H1 (cell line): ENCODE measurements at regions not wholly inside any gene's neighbourhood (a gene's known extent, or its start where the extent isn't known, plus 50 kb on each side); places are given as distances from the start of the nearest gene placed in this dataset.

Experiments used
- CTCF ChIA-PET: fragments of 300-600 bp; sonication (Branson Sonifier 250); formaldehyde crosslinking; loops from one replicate; lab custom pipeline; 2021; ENCODE audit not compliant: partially characterized antibody; lab: Charles Lee
- POLR2A ChIA-PET: fragments of 300-600 bp; sonication (Branson Sonifier 250); formaldehyde crosslinking; loops from one replicate; lab custom pipeline; 2021; ENCODE audit warnings: inconsistent platforms; ENCODE audit not compliant: partially characterized antibody; lab: Charles Lee
- DNase-seq, 2 experiments: peaks; one replicate each; pipeline versions ENCODE4 v3.0.0 to v3.0.0-alpha.2; 2010 to 2022; ENCODE audit warnings: low spot score in 2 of 2, low read depth in 1 of 2, mixed read lengths in 1 of 2
- FAIRE-seq: peaks from 2 replicates; lab custom pipeline; 2011; peaks lifted over from hg19 to GRCh38; lab: Jason Lieb, UNC
- H2AFZ ChIP-seq: 2 replicates; pipeline ENCODE4 v1.8.1; 2012; ENCODE audit warnings: low read length, inconsistent platforms
- H2AK5ac ChIP-seq: 2 replicates; pipeline ENCODE4 v1.6.1; 2013; ENCODE audit warnings: low read depth, low read length
- H2BK120ac ChIP-seq: replicated peaks from 2 replicates; pipeline ENCODE3; 2013; ENCODE audit warnings: low read depth, low read length, inconsistent platforms
- H2BK12ac ChIP-seq: 2 replicates; pipeline ENCODE4 v1.6.1; 2013; ENCODE audit warnings: low read depth, low read length
- H2BK15ac ChIP-seq: 2 replicates; pipeline ENCODE4 v1.6.1; 2013; ENCODE audit warnings: low read length
- H2BK20ac ChIP-seq: 2 replicates; pipeline ENCODE4 v1.6.1; 2013; ENCODE audit warnings: low read length
- H2BK5ac ChIP-seq: 2 replicates; pipeline ENCODE4 v1.6.1; 2013; ENCODE audit warnings: low read depth, low read length
- H3K14ac ChIP-seq: 2 replicates; pipeline ENCODE4 v1.6.1; 2013; ENCODE audit warnings: inconsistent platforms; ENCODE audit not compliant: insufficient read length
- H3K18ac ChIP-seq: 2 replicates; pipeline ENCODE4 v1.6.1; 2013; ENCODE audit warnings: low read length; ENCODE audit errors: extremely low read depth
- H3K23ac ChIP-seq: 2 replicates; pipeline ENCODE4 v1.6.1; 2013; ENCODE audit warnings: inconsistent platforms; ENCODE audit not compliant: insufficient read length
- H3K23me2 ChIP-seq: 2 replicates; pipeline ENCODE4 v1.6.1; 2013; ENCODE audit warnings: low read depth, low read length
- H3K27ac ChIP-seq: 2 replicates; pipeline ENCODE4 v1.6.1; 2011; ENCODE audit warnings: low read depth, low read length, inconsistent platforms
- H3K27me3 ChIP-seq, 4 experiments: replicated peaks in 1 of 4; 1 replicate in 1 of 4; 2 replicates in 3 of 4; pipeline versions ENCODE4 v1.6.1 to v1.8.1; 2011 to 2013; ENCODE audit warnings: low read length in 3 of 4, mild to moderate bottlenecking in 3 of 4, inconsistent platforms in 2 of 4, mixed read lengths in 2 of 4, moderate library complexity in 1 of 4; ENCODE audit not compliant: control insufficient read depth in 3 of 4, insufficient read depth in 3 of 4; ENCODE audit errors: extremely low read depth in 1 of 4
- H3K36me3 ChIP-seq, 4 experiments: 2 replicates each; pipeline versions ENCODE4 v1.6.1 to v1.8.1; 2011 to 2013; ENCODE audit warnings: mild to moderate bottlenecking in 4 of 4, low read length in 3 of 4, moderate library complexity in 2 of 4, control low read depth in 1 of 4, inconsistent platforms in 1 of 4; ENCODE audit not compliant: insufficient read depth in 4 of 4, control insufficient read depth in 2 of 4
- H3K4ac ChIP-seq: replicated peaks from 2 replicates; pipeline ENCODE3; 2013; ENCODE audit warnings: low read length, low read depth, mixed read lengths, inconsistent platforms; ENCODE audit not compliant: insufficient read length
- H3K4me1 ChIP-seq, 4 experiments: replicated peaks in 1 of 4; 1 replicate in 1 of 4; 2 replicates in 3 of 4; pipeline versions ENCODE4 v1.6.1 to v1.8.1; 2011 to 2013; ENCODE audit warnings: low read length in 3 of 4, inconsistent platforms in 2 of 4, mixed read lengths in 1 of 4; ENCODE audit not compliant: insufficient read depth in 4 of 4, control insufficient read depth in 3 of 4
- H3K4me2 ChIP-seq, 2 experiments: 2 replicates each; pipeline versions ENCODE4 v1.6.1 to v1.8.1; 2011 to 2013; ENCODE audit warnings: low read depth in 2 of 2, low read length in 2 of 2, control low read depth in 1 of 2, inconsistent platforms in 1 of 2, mild to moderate bottlenecking in 1 of 2; ENCODE audit not compliant: insufficient read depth in 1 of 2
- H3K4me3 ChIP-seq, 4 experiments: fragments of 200-600, 300-600 bp in 1 of 4; sonication (generic), shearing (Covaris generic), sonication (Bioruptor Twin) in 1 of 4; 2 replicates each; pipeline versions ENCODE4 v1.5.1 to v1.8.1; 2011 to 2016; ENCODE audit warnings: low read length in 4 of 4, low read depth in 3 of 4, control low read depth in 2 of 4, inconsistent platforms in 2 of 4, mild to moderate bottlenecking in 2 of 4, mixed read lengths in 1 of 4, moderate library complexity in 1 of 4; ENCODE audit not compliant: insufficient read depth in 2 of 4; ENCODE audit errors: extremely low read depth in 1 of 4
- H3K56ac ChIP-seq: replicated peaks from 2 replicates; pipeline ENCODE3; 2013; ENCODE audit warnings: low read depth, mild to moderate bottlenecking, mixed read lengths, low read length, inconsistent platforms; ENCODE audit not compliant: insufficient read length
- H3K79me1 ChIP-seq: 2 replicates; pipeline ENCODE4 v1.6.1; 2013; ENCODE audit warnings: low read depth, low read length, control low read depth
- H3K79me2 ChIP-seq, 2 experiments: 2 replicates each; pipeline versions ENCODE4 v1.6.1 to v1.8.1; 2012 to 2013; ENCODE audit warnings: low read length in 2 of 2, mild to moderate bottlenecking in 2 of 2, inconsistent platforms in 1 of 2; ENCODE audit not compliant: insufficient read depth in 2 of 2, control insufficient read depth in 1 of 2
- H3K9ac ChIP-seq, 4 experiments: replicated peaks in 1 of 4; 1 replicate in 1 of 4; 2 replicates in 3 of 4; pipeline versions ENCODE4 v1.6.1 to v1.8.1; 2011 to 2013; ENCODE audit warnings: low read depth in 3 of 4, low read length in 3 of 4, control low read depth in 2 of 4, mild to moderate bottlenecking in 2 of 4, moderate library complexity in 2 of 4, inconsistent platforms in 1 of 4; ENCODE audit errors: extremely low read depth in 1 of 4
- H3K9me3 ChIP-seq, 2 experiments: 2 replicates each; pipeline versions ENCODE4 v1.6.1 to v1.8.1; 2012 to 2013; ENCODE audit warnings: mild to moderate bottlenecking in 2 of 2, moderate library complexity in 2 of 2, control low read depth in 1 of 2, inconsistent platforms in 1 of 2, low read depth in 1 of 2, low read length in 1 of 2, mixed read lengths in 1 of 2; ENCODE audit not compliant: insufficient read depth in 2 of 2
- H4K20me1 ChIP-seq, 2 experiments: replicated peaks in 1 of 2; 2 replicates each; pipeline versions ENCODE3 to v1.8.1; 2011 to 2013; ENCODE audit warnings: inconsistent platforms in 2 of 2, low read length in 2 of 2, mild to moderate bottlenecking in 1 of 2; ENCODE audit not compliant: insufficient read depth in 2 of 2, control insufficient read depth in 1 of 2
- H4K5ac ChIP-seq: 2 replicates; pipeline ENCODE4 v1.6.1; 2013; ENCODE audit warnings: low read length, low read depth, mixed read lengths, inconsistent platforms; ENCODE audit not compliant: insufficient read length
- H4K8ac ChIP-seq: 2 replicates; pipeline ENCODE4 v1.8.0; 2013; ENCODE audit warnings: mild to moderate bottlenecking, moderate library complexity, low read length, inconsistent platforms; ENCODE audit not compliant: insufficient read depth; ENCODE audit errors: extremely low read depth
- H4K91ac ChIP-seq: replicated peaks from 2 replicates; pipeline ENCODE3; 2013; ENCODE audit warnings: low read length, mixed read lengths, inconsistent platforms; ENCODE audit not compliant: insufficient read length
- CTBP2 ChIP-seq: IDR thresholded peaks from 2 replicates; pipeline ENCODE4 v1.7.0; 2011; ENCODE audit warnings: borderline replicate concordance, mild to moderate bottlenecking, moderate library complexity, mixed read lengths, low read length; ENCODE audit not compliant: insufficient read depth, insufficient read length
- SP2 ChIP-seq: IDR thresholded peaks from 2 replicates; pipeline ENCODE4 v1.6.1; 2012; ENCODE audit warnings: mild to moderate bottlenecking, low read length, inconsistent platforms
- SUZ12 ChIP-seq: fragments of 200-600 bp; sonication (generic); IDR thresholded peaks from 2 replicates; pipeline ENCODE4 v1.6.1; 2012; ENCODE audit warnings: mild to moderate bottlenecking, inconsistent platforms, low read length, moderate library complexity, mixed read lengths
- WGBS, 2 experiments: shearing (Covaris generic) in 1 of 2; methylation state at CpG; one replicate each; pipeline versions ENCODE4 v1.1.6 to v1.1.7; 2013 to 2015; ENCODE audit warnings: low lambda C conversion rate in 2 of 2, mixed read lengths in 2 of 2, inconsistent platforms in 1 of 2, low coverage in 1 of 2, missing lambda C conversion rate in 1 of 2; ENCODE audit not compliant: insufficient replicate concordance in 2 of 2, insufficient coverage in 1 of 2, insufficient read length in 1 of 2; ENCODE audit errors: extremely low coverage in 1 of 2, missing lambda C conversion rate in 1 of 2; 5-methylcytosine and 5-hydroxymethylcytosine counted together

DNA sequence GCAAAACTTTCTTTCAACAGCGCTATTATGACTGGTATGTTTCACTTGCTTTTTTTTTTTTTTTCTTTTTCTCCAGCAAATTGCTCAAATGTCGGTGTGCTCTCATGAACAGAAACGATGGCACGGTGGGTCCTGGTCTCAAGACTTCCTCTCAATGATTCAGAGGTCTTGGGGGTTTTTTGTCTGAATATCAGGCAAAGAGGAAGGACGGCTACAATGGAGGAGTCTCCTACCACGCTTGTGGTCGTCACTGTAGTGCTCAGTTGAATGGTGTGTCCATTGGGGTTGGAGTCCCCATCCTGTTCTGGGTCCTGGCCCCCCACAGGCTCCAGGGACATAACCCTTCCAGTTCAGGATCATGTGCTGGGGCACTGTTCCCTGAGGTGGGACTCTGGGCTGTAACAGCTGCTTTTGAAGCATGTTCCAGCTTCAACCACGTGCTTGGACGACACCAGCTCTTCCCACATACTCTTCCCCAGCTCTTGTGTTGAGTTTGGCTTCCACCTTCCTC, 266.7 kb upstream of the KLF6 start:
- Histone ChIP-seq H2BK15ac (no peak overlapping the region), H3K4me2 (no peak overlapping the region), H3K36me3 (no peaks in the 10 kb centered on the region), H3K9me3 (no peaks in the 10 kb centered on the region), H3K9ac (no peak overlapping the region), H2BK20ac (no peak overlapping the region), H3K23ac (no peak overlapping the region), H3K14ac (no peak overlapping the region), H2BK120ac (no peak overlapping the region), H4K20me1 (no peaks in the 10 kb centered on the region), H3K4me3 (no peak overlapping the region), H4K8ac (no peak overlapping the region), H3K4me1 (no peaks in the 10 kb centered on the region), H3K79me2 (no peaks in the 10 kb centered on the region), H2BK12ac (no peak overlapping the region), H2AFZ (no peak overlapping the region), H3K79me1 (no peaks in the 10 kb centered on the region), H4K5ac (no peak overlapping the region), H4K91ac (no peak overlapping the region), H3K27me3 (no peaks in the 10 kb centered on the region), H2AK5ac (no peak overlapping the region), H2BK5ac (no peak overlapping the region), H3K23me2 (no peaks in the 10 kb centered on the region), H3K4ac (no peak overlapping the region), H3K27ac (no peak overlapping the region), H3K56ac (no peak overlapping the region), H3K18ac (no peak overlapping the region)
- CTCF ChIA-PET: interaction anchor here (1.2 kb wide), 1 partner anchor 69 kb away, joined by 4 read pairs; no protein-coding TSS in a partner anchor
- DNase-seq: no peak
- TF ChIP-seq SUZ12: no peak
- no peak for TF ChIP-seq SP2
- TF ChIP-seq CTBP2: no peak
- WGBS, 2 experiments: 93% methylated on average over 9 of the region's 9 CpGs; no CpG with 5 or more reads in 1 of the 2 experiments
- POLR2A ChIA-PET: interaction anchor here (0.6 kb wide), 1 partner anchor 11 kb away, joined by 3 read pairs; no protein-coding TSS in a partner anchor
- no peak for FAIRE-seq
